Astrocyte (in vitro differentiated cells and primary cell): ENCODE measurements at regions not wholly inside any gene's neighbourhood (a gene's known extent, or its start where the extent isn't known, plus 50 kb on each side); places are given as distances from the start of the nearest gene placed in this dataset.

Experiments used
- DNase-seq: peaks from one replicate; pipeline ENCODE4 v3.0.0-alpha.2; 2010; ENCODE audit warnings: low read depth
- FAIRE-seq: peaks from 2 replicates; lab custom pipeline; 2011; peaks lifted over from hg19 to GRCh38; lab: Jason Lieb, UNC
- H2AFZ ChIP-seq: 2 replicates; pipeline ENCODE4 v1.6.0; 2012; ENCODE audit warnings: low read depth, low read length, inconsistent platforms
- H3K27ac ChIP-seq: 2 replicates; pipeline ENCODE4 v1.5.1; 2011; ENCODE audit warnings: low read depth, low read length, inconsistent platforms
- H3K27me3 ChIP-seq: 2 replicates; pipeline ENCODE4 v1.6.0; 2011; ENCODE audit warnings: low read length, inconsistent platforms; ENCODE audit not compliant: insufficient read depth
- H3K36me3 ChIP-seq: 2 replicates; pipeline ENCODE4 v1.5.1; 2011; ENCODE audit warnings: low read length, inconsistent platforms; ENCODE audit not compliant: insufficient read depth
- H3K4me1 ChIP-seq: 2 replicates; pipeline ENCODE4 v1.5.1; 2011; ENCODE audit warnings: low read length, inconsistent platforms; ENCODE audit not compliant: insufficient read depth
- H3K4me2 ChIP-seq: 2 replicates; pipeline ENCODE4 v1.6.0; 2012; ENCODE audit warnings: low read length, inconsistent platforms
- H3K4me3 ChIP-seq: 2 replicates; pipeline ENCODE4 v1.5.1; 2011; ENCODE audit warnings: low read depth, mild to moderate bottlenecking, low read length, inconsistent platforms; ENCODE audit not compliant: insufficient read depth
- H3K79me2 ChIP-seq: 2 replicates; pipeline ENCODE4 v1.6.0; 2012; ENCODE audit warnings: mild to moderate bottlenecking, low read length, inconsistent platforms; ENCODE audit not compliant: insufficient read depth
- H3K9ac ChIP-seq: 2 replicates; pipeline ENCODE4 v1.6.0; 2012; ENCODE audit warnings: mild to moderate bottlenecking, low read length, inconsistent platforms
- H3K9me3 ChIP-seq: 2 replicates; pipeline ENCODE4 v1.5.1; 2012; ENCODE audit warnings: low read depth, mild to moderate bottlenecking, low read length, inconsistent platforms; ENCODE audit not compliant: insufficient read depth
- H4K20me1 ChIP-seq: 2 replicates; pipeline ENCODE4 v1.6.0; 2012; ENCODE audit warnings: low read length, inconsistent platforms; ENCODE audit not compliant: insufficient read depth
- H3K27ac Mint-ChIP-seq: one replicate; pipeline ENCODE4 v1.8.0; 2021; ENCODE audit warnings: mild to moderate bottlenecking, mixed read lengths; ENCODE audit not compliant: unreplicated experiment
- H3K27me3 Mint-ChIP-seq: one replicate; pipeline ENCODE4 v1.8.0; 2021; ENCODE audit warnings: low read depth, mixed read lengths; ENCODE audit not compliant: unreplicated experiment
- H3K36me3 Mint-ChIP-seq: one replicate; pipeline ENCODE4 v1.8.0; 2021; ENCODE audit warnings: low read depth, mixed read lengths; ENCODE audit not compliant: unreplicated experiment
- H3K4me1 Mint-ChIP-seq: one replicate; pipeline ENCODE4 v1.8.0; 2021; ENCODE audit warnings: low read depth, mixed read lengths; ENCODE audit not compliant: unreplicated experiment
- H3K4me3 Mint-ChIP-seq: one replicate; pipeline ENCODE4 v1.8.0; 2021; ENCODE audit warnings: mild to moderate bottlenecking, moderate library complexity, mixed read lengths; ENCODE audit not compliant: unreplicated experiment
- H3K9me3 Mint-ChIP-seq: one replicate; pipeline ENCODE4 v1.8.0; 2021; ENCODE audit warnings: mild to moderate bottlenecking, mixed read lengths; ENCODE audit not compliant: unreplicated experiment
- CTCF ChIP-seq: IDR thresholded peaks from 2 replicates; pipeline ENCODE4 v1.5.1; 2011; ENCODE audit warnings: low read depth, mild to moderate bottlenecking, inconsistent platforms, low read length, moderate library complexity; ENCODE audit not compliant: insufficient read depth
- EZH2 ChIP-seq: IDR thresholded peaks from 2 replicates; pipeline ENCODE4 v1.6.1; 2012; ENCODE audit warnings: mild to moderate bottlenecking, low read length, inconsistent platforms; ENCODE audit not compliant: insufficient read depth

- TF ChIP-seq CTCF (no peak), EZH2 (no peak)
- no peak for FAIRE-seq
- H3K27me3 Mint-ChIP-seq: peaks cover 2% of the 10 kb centered on the region
Measured at GRCh38 chr2:18093196-18093595, 214.7 kb downstream of the KCNS3 start.

GRCh38 chr2:18092760-18093159 is 214.3 kb downstream of the KCNS3 start:
- FAIRE-seq: no peak

More at GRCh38 chr2:18093196-18093595, 214.7 kb downstream of the KCNS3 start:
- H3K4me3 ChIP-seq: no peak overlapping the region
- no peak overlapping the region for H3K27ac ChIP-seq
- no peak overlapping the region for H3K27ac Mint-ChIP-seq
- H3K27me3 ChIP-seq: no peaks in the 10 kb centered on the region
- H3K4me2 ChIP-seq: no peak overlapping the region
- no peak overlapping the region for H3K4me3 Mint-ChIP-seq
- H2AFZ ChIP-seq: no peak overlapping the region
- no peaks in the 10 kb centered on the region for H4K20me1 ChIP-seq
- H3K9me3 ChIP-seq: no peaks in the 10 kb centered on the region
- no peaks in the 10 kb centered on the region for H3K36me3 ChIP-seq
- H3K9ac ChIP-seq: no peak overlapping the region
- H3K4me1 Mint-ChIP-seq: no peaks in the 10 kb centered on the region
- DNase-seq: no peak
- H3K9me3 Mint-ChIP-seq: peaks cover 3% of the 10 kb centered on the region
- no peaks in the 10 kb centered on the region for H3K36me3 Mint-ChIP-seq
- H3K4me1 ChIP-seq: no peaks in the 10 kb centered on the region
- H3K79me2 ChIP-seq: no peaks in the 10 kb centered on the region

More at GRCh38 chr2:18092760-18093159, 214.3 kb downstream of the KCNS3 start:
- H3K27ac ChIP-seq: no peak overlapping the region
- Mint-ChIP-seq H3K27me3 (peaks cover 3% of the 10 kb centered on the region), H3K4me1 (no peaks in the 10 kb centered on the region), H3K9me3 (peaks cover 3% of the 10 kb centered on the region), H3K27ac (no peak overlapping the region), H3K36me3 (no peaks in the 10 kb centered on the region), H3K4me3 (no peak overlapping the region)
- no peak for TF ChIP-seq CTCF
- TF ChIP-seq EZH2: no peak
- no peak for DNase-seq
- H4K20me1 ChIP-seq: no peaks in the 10 kb centered on the region
- no peak overlapping the region for H3K9ac ChIP-seq
- no peak overlapping the region for H3K4me2 ChIP-seq
- H3K36me3 ChIP-seq: no peaks in the 10 kb centered on the region
- no peaks in the 10 kb centered on the region for H3K27me3 ChIP-seq
- H2AFZ ChIP-seq: no peak overlapping the region
- no peak overlapping the region for H3K4me3 ChIP-seq
- H3K79me2 ChIP-seq: no peaks in the 10 kb centered on the region
- H3K9me3 ChIP-seq: no peaks in the 10 kb centered on the region
- H3K4me1 ChIP-seq: no peaks in the 10 kb centered on the region
